Fibroblast of villous mesenchyme (primary cell): ENCODE measurements at regions not wholly inside any gene's neighbourhood (a gene's known extent, or its start where the extent isn't known, plus 50 kb on each side); places are given as distances from the start of the nearest gene placed in this dataset.

Experiments
- DNase-seq: peaks from one replicate; pipeline ENCODE4 v3.0.0-alpha.2; 2010; ENCODE audit warnings: low read depth
- H3K4me3 ChIP-seq: 2 replicates; pipeline ENCODE4 v1.5.1; 2011; ENCODE audit warnings: low read depth, mild to moderate bottlenecking, low read length
- CTCF ChIP-seq: IDR thresholded peaks from 2 replicates; pipeline ENCODE4 v1.5.1; 2012; ENCODE audit warnings: low read depth, mild to moderate bottlenecking, low read length; ENCODE audit not compliant: insufficient read depth

DNA sequence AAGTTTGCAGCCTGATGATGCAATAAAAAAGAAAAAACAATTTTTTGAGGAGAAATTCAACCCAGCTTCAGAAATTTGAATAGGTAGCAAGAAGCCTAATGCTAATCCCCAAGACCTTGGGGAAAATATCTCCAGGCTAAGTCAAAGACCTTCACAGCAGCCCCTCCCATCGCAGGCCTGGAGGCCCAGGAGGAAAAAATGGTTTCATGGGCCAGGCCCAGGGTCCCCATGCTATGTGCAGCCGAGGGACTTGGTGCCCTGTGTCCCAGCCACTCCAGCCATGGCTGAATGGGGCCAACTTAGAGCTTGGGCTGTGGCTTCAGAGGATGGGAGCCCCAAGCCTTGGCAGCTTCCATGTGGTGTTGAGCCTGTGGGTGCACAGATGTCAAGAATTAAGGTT lies 210.3 kb downstream of the SUCLA2 start:
- no peak for TF ChIP-seq CTCF
- H3K4me3 ChIP-seq, result no peak overlapping the region
- DNase-seq, result no peak

GRCh38 chr13:47788844-47789243 lies 212.2 kb downstream of the SUCLA2 start:
- no peak for TF ChIP-seq CTCF

GRCh38 chr13:47774671-47774994 lies 226.4 kb downstream of the SUCLA2 start:
- H3K4me3 ChIP-seq, result no peak overlapping the region
- no peak for TF ChIP-seq CTCF
- no peak for DNase-seq

More at GRCh38 chr13:47788844-47789243, 212.2 kb downstream of the SUCLA2 start:
- no peak for DNase-seq
- H3K4me3 ChIP-seq, result no peak overlapping the region

DNA sequence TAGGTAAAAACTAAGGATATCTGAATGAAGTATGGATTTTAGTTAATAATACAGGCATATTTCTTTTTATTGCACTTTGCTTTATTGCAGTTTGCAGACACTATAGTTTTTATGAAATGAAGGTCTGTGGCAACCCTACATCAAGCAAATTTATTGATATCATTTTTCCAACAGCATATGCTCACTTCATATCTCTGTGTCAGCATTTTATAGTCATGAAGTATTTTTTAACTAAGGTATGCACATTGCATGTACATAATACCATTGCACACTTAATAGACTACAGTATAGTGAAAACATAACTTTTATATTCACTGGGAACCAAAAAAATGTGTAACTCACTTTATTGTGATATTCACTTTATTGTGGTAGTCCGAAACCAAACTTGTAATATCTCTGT lies 236.3 kb downstream of the SUCLA2 start:
- TF ChIP-seq CTCF, result no peak

DNA sequence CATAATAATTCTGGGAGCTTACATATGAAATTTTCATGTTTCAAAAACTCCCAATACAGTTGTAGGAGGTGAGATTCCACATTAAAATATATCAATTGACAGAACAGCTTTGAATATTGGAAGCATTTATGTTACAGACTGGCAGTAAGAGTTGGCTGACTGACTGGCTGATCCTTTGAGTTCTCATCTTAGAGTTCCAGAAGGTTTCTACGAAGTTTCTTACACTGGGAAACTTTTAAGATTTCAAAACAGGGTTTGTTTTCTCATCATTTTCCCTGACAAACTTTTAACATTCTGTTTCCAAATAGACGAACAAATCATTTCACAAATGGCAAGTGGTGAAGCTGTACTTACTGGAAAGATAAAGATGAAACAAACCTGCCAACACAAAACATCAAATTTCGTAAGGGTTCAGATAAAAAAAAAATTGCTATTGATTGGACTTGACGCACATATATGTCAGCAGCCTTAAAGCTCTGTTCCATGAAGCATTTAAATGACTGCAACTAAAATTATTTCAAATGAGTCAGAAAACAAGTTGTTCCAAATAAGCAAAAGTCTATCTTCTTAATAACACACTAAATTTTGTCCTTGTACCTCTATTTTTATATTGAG lies 243.5 kb downstream of the SUCLA2 start:
- no peak for DNase-seq

More for the DNA sequence above, 236.3 kb downstream of the SUCLA2 start:
- no peak for DNase-seq
- no peak overlapping the region for H3K4me3 ChIP-seq

GRCh38 chr13:47747901-47748300 lies 253.2 kb downstream of the SUCLA2 start:
- H3K4me3 ChIP-seq, result no peak overlapping the region

More for the DNA sequence above, 243.5 kb downstream of the SUCLA2 start:
- no peak for TF ChIP-seq CTCF
- H3K4me3 ChIP-seq, result no peak overlapping the region

More at GRCh38 chr13:47747901-47748300, 253.2 kb downstream of the SUCLA2 start:
- no peak for DNase-seq
- TF ChIP-seq CTCF, result no peak
